Stomach smooth muscle (tissue), 2 donors: ENCODE measurements at regions not wholly inside any gene's neighbourhood (a gene's known extent, or its start where the extent isn't known, plus 50 kb on each side); places are given as distances from the start of the nearest gene placed in this dataset.
"Not testable (repeated sequence)": the region's sequence is repeated elsewhere in the genome, so short reads cannot be mapped to it uniquely, and the experiment has no call there.

Experiments
- H3K27ac ChIP-seq: one replicate; pipeline ENCODE4 v1.7.0; 2013; ENCODE audit warnings: mild to moderate bottlenecking, low read length, inconsistent platforms
- H3K27me3 ChIP-seq, 2 donors: one replicate each; pipeline ENCODE4 v1.7.0; 2013; ENCODE audit warnings: low read length in 2 of 2; ENCODE audit not compliant: insufficient read depth in 2 of 2, control insufficient read depth in 1 of 2
- H3K36me3 ChIP-seq, 2 donors: one replicate each; pipeline ENCODE4 v1.7.0; 2013; ENCODE audit warnings: low read length in 2 of 2; ENCODE audit not compliant: control insufficient read depth in 2 of 2, insufficient read depth in 2 of 2
- H3K4me1 ChIP-seq: one replicate; pipeline ENCODE4 v1.7.0; 2013; ENCODE audit warnings: low read length; ENCODE audit not compliant: control insufficient read depth, insufficient read depth
- H3K4me3 ChIP-seq, 2 donors: one replicate each; pipeline ENCODE4 v1.7.0; 2013; ENCODE audit warnings: low read length in 2 of 2
- H3K9ac ChIP-seq, 2 donors: one replicate each; pipeline ENCODE4 v1.7.0; 2013; ENCODE audit warnings: low read length in 2 of 2, mild to moderate bottlenecking in 1 of 2
- H3K9me3 ChIP-seq, 2 donors: one replicate each; pipeline ENCODE4 v1.7.0; 2013; ENCODE audit warnings: low read length in 2 of 2; ENCODE audit not compliant: control insufficient read depth in 2 of 2
- donor health status: healthy.
- donor health status: Pancreatic carcinoma.

DNA sequence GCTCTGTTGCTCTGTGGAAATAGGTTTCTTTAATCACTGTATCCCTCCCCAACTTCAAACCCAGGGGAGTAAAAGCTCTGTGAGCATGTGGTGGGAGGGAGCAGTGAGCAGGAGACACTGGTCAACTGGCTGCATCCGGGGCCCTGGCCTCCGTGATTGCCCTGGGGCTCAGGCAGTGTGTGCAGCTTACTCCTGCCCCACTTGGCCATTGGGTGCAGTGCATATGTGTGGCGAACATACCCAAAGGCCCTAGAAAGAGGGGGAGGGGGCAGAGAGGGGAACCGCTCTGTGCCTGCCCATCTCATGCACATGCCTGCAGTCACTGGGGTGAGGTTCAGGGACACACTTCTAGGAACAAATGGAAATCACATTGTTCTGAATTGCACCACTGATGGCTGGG is 378.7 kb downstream of the ZBBX start:
- H3K4me1 ChIP-seq: no peaks in the 10 kb centered on the region
- H3K27me3 ChIP-seq: no peaks in the 10 kb centered on the region
- H3K36me3 ChIP-seq: no peaks in the 10 kb centered on the region
- peaks cover 0 to 7% of the 10 kb centered on the region in 2 donors for H3K9me3 ChIP-seq
- H3K9ac ChIP-seq: no peak overlapping the region
- no peak overlapping the region for H3K27ac ChIP-seq
- no peak overlapping the region for H3K4me3 ChIP-seq

DNA sequence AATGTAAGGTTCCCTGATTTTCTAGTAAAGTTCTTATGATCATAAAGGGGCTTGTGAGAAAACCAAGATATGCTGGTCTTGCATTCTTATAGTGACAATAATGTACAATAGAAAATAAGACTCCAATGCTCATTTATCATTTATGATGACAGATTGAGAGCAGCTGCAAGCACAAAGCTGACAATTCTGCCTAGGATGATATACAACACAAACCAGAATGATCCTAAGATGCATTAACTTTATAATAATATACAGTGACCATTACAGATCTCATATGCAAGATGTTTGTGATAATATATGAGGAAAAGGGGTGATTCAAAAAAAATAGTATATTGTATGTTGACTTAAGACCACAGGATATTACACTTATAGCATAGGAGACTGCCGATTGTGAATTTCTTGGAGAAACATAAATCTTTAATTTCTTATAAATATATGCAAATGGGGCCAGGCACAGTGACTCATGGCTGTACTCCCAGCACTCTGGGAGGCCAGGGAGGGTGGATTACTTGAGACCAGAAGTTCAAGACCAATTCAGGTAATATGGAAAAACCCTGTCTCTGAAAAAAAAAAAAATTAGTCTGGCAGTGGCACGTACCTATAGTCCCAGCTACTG is 387.0 kb downstream of the ZBBX start:
- no peak overlapping the region for H3K9ac ChIP-seq
- no peak overlapping the region for H3K27ac ChIP-seq
- no peaks in the 10 kb centered on the region for H3K9me3 ChIP-seq
- no peaks in the 10 kb centered on the region for H3K27me3 ChIP-seq
- no peaks in the 10 kb centered on the region for H3K36me3 ChIP-seq
- no peak overlapping the region for H3K4me3 ChIP-seq
- no peaks in the 10 kb centered on the region for H3K4me1 ChIP-seq

DNA sequence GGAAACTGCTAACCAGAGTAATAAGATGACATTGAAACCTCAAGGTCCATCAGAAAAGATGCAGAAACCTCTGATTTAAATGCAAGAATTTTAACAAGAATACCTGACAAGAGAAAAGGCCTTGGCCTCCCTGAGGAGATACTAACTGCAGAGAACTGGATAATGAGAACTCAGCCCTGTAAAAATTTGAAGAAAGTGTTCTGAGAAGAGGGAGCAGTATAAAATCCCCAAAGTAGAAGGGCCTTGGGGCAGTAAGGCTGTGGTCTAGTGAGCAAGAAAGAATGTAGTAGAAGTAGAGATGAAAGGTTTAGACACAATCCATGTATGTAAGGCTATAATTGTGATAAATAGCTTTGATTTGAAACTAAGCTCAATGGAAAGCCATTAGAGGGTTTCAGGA is 394.1 kb downstream of the ZBBX start:
- Histone ChIP-seq H3K4me3 (no peak overlapping the region), H3K4me1 (no peaks in the 10 kb centered on the region)

DNA sequence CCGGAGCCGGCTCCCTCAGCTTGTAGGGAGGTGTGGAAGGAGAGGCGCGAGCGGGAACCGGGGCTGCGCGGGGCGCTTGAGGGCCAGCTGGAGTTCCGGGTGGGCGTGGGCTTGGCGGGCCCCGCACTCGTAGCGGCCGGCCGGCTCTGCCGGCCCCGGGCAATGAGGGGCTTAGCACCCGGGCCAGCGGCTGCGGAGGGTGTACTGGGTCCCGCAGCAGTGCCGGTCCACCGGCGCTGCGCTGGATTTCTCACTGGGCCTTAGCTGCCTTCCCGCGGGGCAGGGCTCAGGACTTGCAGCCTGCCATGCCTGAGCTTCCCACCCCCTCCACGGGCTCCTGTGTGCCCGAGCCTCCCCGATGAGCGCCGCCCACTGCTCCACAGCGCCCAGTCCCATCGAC is 404.3 kb downstream of the ZBBX start:
- not testable (repeated sequence) for H3K9ac ChIP-seq, H3K4me1 ChIP-seq, H3K27me3 ChIP-seq, H3K36me3 ChIP-seq, H3K4me3 ChIP-seq, H3K9me3 ChIP-seq, H3K27ac ChIP-seq

More for the DNA sequence above, 394.1 kb downstream of the ZBBX start:
- no peaks in the 10 kb centered on the region for H3K36me3 ChIP-seq
- no peak overlapping the region for H3K9ac ChIP-seq
- H3K9me3 ChIP-seq: no peaks in the 10 kb centered on the region
- no peak overlapping the region for H3K27ac ChIP-seq
- H3K27me3 ChIP-seq: no peaks in the 10 kb centered on the region

DNA sequence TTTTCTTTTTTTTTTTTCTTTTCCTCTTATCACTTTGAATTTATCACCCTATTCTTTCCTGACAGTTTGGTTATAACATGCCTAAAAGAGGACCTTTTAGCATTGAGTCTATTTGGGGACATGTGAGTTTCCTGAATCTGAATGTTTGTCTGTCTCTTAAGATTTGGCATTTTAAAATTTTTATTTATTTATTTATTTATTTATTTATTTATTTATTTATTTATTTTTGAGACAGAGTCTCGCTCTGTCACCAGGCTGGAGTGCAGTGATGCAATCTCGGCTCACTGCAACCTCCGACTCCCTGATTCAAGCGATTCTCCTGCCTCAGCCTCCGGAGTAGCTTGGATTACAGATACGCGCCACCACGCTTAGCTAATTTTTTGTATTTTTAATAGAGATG is 412.4 kb downstream of the ZBBX start:
- H3K9ac ChIP-seq, H3K27me3 ChIP-seq, H3K36me3 ChIP-seq, H3K9me3 ChIP-seq, H3K4me1 ChIP-seq, H3K27ac ChIP-seq, H3K4me3 ChIP-seq: not testable (repeated sequence)

DNA sequence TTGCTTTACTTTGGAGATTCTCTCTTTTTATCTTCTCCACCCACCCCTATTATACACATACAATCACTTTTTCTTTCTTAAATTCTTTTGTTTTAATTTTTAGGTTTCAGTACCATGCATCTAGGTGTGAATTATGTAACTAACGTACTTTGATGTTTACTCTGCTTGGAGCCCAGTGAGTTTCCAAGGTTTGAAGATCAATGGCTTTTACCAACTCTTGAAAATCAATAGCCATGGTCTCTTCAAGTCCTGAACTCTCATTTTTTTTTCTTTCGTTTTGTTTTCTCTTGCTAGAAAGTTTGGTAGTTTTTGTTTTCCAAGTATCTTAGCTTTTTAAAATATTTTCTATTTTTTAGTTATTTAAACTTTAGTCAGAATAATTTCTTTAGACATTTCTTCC is 417.2 kb downstream of the ZBBX start:
- no peak overlapping the region for H3K4me3 ChIP-seq
- H3K27me3 ChIP-seq: no peaks in the 10 kb centered on the region

DNA sequence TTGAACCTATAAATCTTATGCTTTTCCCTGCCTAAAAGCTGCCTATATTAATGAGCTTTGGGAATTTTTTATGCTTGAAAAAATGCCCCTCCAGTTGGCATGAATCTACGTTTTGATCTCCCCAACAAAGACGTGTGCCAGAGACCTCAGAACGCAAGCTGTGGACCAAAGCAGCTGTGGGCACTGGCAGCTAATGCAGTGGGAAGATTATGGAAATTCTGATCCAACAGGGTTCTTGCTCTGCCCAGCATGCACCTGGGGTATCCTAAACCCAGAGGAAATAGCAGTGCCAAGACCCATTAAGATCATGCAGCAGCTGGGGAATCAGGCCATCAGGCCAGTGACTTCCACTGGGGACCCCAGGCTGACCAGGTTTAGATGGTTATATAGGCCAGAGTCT is 423.0 kb downstream of the ZBBX start:
- Histone ChIP-seq H3K9ac (no peak overlapping the region), H3K27ac (no peak overlapping the region), H3K27me3 (no peaks in the 10 kb centered on the region), H3K36me3 (no peaks in the 10 kb centered on the region), H3K4me3 (no peak overlapping the region), H3K4me1 (no peaks in the 10 kb centered on the region), H3K9me3 (peaks cover 0 to 3% of the 10 kb centered on the region in 2 donors)

More for the DNA sequence above, 417.2 kb downstream of the ZBBX start:
- no peaks in the 10 kb centered on the region for H3K4me1 ChIP-seq
- no peaks in the 10 kb centered on the region for H3K36me3 ChIP-seq
- no peak overlapping the region for H3K9ac ChIP-seq
- no peak overlapping the region for H3K27ac ChIP-seq
- H3K9me3 ChIP-seq: no peaks in the 10 kb centered on the region

DNA sequence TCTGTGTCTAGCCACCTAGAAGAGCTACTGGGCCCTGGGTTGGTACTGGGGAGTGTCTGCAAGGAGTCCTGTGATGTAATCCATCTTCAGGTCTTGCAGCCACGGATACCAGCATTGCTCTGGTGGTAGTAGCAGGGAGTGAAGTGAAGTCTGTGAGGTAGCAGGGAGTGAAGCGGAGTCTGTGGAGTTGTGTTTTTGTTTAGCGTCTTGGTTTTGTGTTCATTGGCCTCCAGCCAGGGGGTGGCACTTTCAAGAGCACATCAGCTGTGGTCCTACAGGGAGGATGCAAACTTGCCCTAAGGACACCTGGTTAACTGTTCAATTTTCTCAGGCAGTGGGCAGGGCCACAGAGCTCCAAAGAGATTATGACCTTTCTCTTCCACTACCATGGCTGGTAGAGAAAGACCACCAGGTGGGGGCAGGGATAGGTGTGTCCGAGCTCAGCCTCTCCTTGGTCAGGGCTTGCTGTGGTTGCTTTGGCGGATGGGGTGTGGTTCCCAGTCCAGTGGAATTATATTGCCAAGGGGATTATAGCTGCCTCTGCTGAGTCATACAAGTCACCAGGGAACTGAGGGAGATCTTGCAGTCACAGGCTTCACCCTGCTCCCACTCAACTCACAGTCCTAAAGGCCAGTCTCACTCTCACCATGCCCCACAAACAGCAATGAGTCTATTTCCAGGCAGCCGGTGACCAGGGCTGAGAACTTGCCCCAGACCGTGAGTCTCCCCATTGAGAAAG is 424.7 kb downstream of the ZBBX start:
- no peak overlapping the region for H3K4me3 ChIP-seq
- no peaks in the 10 kb centered on the region for H3K4me1 ChIP-seq
- peaks cover 0 to 3% of the 10 kb centered on the region in 2 donors for H3K9me3 ChIP-seq

DNA sequence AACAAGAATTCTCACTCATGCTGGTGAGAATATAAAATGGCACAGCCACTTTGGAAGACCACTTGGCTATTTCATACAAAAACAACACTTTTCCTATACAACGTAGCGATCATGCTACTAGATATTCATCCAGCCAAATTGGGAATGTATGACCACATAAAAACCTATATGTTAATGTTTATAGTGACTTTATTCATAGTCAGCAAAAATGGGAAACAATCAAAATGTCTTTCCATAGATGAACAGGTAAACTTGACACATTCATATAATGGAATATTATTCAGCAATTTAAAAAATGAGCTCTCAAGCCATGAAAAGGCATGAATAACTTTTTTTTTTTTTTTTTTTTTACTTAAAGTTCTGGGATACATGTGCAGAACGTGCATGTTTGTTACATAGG is 445.2 kb downstream of the ZBBX start:
- no peaks in the 10 kb centered on the region for H3K36me3 ChIP-seq
- H3K9ac ChIP-seq: no peak overlapping the region
- H3K4me1 ChIP-seq: no peaks in the 10 kb centered on the region
- no peak overlapping the region for H3K27ac ChIP-seq
- no peaks in the 10 kb centered on the region for H3K9me3 ChIP-seq
- no peak overlapping the region for H3K4me3 ChIP-seq
- no peaks in the 10 kb centered on the region for H3K27me3 ChIP-seq

More for the DNA sequence above, 424.7 kb downstream of the ZBBX start:
- H3K27ac ChIP-seq: no peak overlapping the region
- H3K27me3 ChIP-seq: no peaks in the 10 kb centered on the region
- H3K36me3 ChIP-seq: no peaks in the 10 kb centered on the region
- H3K9ac ChIP-seq: no peak overlapping the region

DNA sequence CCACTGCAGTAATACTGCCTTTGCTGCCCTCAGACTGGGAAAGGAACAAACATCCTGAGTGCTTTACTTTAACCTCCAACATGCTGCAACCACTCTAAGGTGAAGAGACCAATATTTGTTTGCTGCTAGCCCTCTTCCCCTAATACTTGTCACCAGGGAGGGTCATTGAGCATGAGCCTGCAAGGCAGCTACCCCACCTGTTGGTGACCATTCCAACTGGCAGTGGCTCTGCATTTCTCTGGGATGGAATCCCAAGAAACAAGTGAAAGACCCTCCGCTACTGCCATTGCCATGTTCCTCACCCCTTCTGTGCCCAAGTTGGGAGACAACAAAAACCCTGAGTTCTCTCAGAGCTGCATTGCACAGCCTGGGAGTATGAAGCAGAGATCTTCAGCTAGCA is 462.7 kb downstream of the ZBBX start:
- Histone ChIP-seq H3K4me1 (no peaks in the 10 kb centered on the region), H3K27me3 (no peaks in the 10 kb centered on the region), H3K27ac (no peak overlapping the region), H3K4me3 (no peak overlapping the region), H3K36me3 (no peaks in the 10 kb centered on the region), H3K9ac (no peak overlapping the region), H3K9me3 (peaks cover 0 to 12% of the 10 kb centered on the region in 2 donors)

DNA sequence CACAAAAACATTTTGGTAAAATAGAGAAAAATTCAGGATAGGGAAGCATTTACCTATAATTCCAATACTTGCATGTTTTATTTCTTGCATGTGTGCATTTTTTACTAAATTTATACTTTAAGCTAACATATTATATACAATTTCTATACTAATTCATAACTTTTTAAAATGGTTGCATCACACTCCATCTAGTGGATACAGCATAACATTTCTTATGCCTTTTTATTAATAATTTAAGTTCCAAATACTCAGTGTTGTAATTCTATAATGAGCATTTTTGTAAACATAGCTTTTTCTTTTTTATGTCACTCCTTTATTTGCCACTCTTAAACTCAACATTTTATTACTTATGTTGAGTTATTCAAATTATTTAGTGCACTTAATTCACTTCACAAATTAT is 477.7 kb downstream of the ZBBX start:
- H3K9me3 ChIP-seq: no peaks in the 10 kb centered on the region

More for the DNA sequence above, 477.7 kb downstream of the ZBBX start:
- Histone ChIP-seq H3K9ac (no peak overlapping the region), H3K27me3 (no peaks in the 10 kb centered on the region), H3K4me3 (no peak overlapping the region), H3K36me3 (no peaks in the 10 kb centered on the region), H3K4me1 (no peaks in the 10 kb centered on the region), H3K27ac (no peak overlapping the region)
